Dermis blood vessel endothelial cell (primary cell): ENCODE measurements at regions not wholly inside any gene's neighbourhood (a gene's known extent, or its start where the extent isn't known, plus 50 kb on each side); places are given as distances from the start of the nearest gene placed in this dataset.

Experiments used
- DNase-seq: peaks from one replicate; pipeline ENCODE4 v3.0.0; 2010

DNA sequence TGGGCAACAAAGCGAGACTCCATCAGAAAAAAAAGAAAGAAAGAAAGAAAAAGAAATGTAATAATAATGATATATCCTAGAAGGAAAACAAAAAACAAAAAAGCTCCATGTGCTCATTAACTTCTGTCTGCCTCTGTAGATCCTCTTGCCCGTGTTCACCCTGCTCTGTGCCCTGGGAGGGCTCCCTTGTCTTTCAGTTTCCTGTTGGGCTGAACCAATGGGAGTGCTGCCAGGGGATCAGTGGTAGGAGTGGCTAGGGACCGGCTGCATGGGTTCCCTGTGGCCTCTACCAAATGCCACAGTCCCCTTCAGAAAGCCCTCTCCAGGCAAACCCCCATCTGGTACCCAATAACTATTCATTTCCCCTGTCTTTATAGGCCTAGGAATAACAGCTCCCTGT, 51.8 kb upstream of the PARD3 start:
- DNase-seq: no peak
